Fibroblast of villous mesenchyme (primary cell): ENCODE measurements at regions not wholly inside any gene's neighbourhood (a gene's known extent, or its start where the extent isn't known, plus 50 kb on each side); places are given as distances from the start of the nearest gene placed in this dataset.

Experiments
- DNase-seq: peaks from one replicate; pipeline ENCODE4 v3.0.0-alpha.2; 2010; ENCODE audit warnings: low read depth
- H3K4me3 ChIP-seq: 2 replicates; pipeline ENCODE4 v1.5.1; 2011; ENCODE audit warnings: low read depth, mild to moderate bottlenecking, low read length
- TF ChIP-seq, protein P1 (sequence below): IDR thresholded peaks from 2 replicates; pipeline ENCODE4 v1.5.1; 2012; ENCODE audit warnings: low read depth, mild to moderate bottlenecking, low read length; ENCODE audit not compliant: insufficient read depth

DNA sequence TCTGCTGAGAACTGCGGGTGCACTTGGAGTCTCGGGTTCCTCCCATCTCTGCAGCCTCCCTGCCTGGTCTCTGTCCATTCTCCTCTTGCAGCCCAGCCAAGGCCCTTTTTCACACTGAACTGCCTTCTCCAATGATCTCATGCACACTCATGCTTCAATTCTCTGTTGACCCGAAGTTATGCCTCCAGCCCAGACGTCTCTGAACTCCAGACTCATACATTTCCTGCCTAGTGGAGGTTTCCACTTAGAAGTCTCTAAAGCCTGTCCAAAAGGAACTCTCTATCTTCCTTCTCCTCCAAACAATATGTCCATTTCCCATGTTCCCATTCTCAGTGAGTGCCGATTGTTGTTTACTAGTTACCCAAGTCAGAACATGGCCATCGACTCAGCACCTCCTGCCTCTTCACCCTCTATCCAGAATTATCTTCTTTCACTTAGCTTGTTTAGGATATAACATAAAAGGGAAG, 155.2 kb downstream of the IRS1 start:
- DNase-seq = peak; percentile 79
- TF ChIP-seq, protein P1, sequence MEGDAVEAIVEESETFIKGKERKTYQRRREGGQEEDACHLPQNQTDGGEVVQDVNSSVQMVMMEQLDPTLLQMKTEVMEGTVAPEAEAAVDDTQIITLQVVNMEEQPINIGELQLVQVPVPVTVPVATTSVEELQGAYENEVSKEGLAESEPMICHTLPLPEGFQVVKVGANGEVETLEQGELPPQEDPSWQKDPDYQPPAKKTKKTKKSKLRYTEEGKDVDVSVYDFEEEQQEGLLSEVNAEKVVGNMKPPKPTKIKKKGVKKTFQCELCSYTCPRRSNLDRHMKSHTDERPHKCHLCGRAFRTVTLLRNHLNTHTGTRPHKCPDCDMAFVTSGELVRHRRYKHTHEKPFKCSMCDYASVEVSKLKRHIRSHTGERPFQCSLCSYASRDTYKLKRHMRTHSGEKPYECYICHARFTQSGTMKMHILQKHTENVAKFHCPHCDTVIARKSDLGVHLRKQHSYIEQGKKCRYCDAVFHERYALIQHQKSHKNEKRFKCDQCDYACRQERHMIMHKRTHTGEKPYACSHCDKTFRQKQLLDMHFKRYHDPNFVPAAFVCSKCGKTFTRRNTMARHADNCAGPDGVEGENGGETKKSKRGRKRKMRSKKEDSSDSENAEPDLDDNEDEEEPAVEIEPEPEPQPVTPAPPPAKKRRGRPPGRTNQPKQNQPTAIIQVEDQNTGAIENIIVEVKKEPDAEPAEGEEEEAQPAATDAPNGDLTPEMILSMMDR = no peak
- H3K4me3 ChIP-seq = no peak overlapping the region

DNA sequence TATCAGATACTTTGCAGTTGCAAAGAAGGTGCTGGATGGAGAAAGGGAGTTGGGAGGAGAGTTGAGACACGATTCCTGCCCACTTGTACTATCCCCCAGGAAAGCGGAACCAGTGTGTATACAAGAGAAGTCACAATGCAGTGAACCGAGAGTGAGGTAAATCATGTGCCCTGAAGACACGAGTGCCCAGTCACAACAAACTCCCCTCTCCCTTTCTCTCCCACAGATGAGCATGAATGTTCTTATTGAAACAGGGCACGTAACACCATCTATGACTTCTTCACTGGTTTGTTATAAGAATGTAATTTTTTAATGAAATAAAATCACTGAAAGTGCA, 155.7 kb downstream of the IRS1 start:
- DNase-seq = no peak
- TF ChIP-seq, protein P1 = no peak
- H3K4me3 ChIP-seq = no peak overlapping the region

DNA sequence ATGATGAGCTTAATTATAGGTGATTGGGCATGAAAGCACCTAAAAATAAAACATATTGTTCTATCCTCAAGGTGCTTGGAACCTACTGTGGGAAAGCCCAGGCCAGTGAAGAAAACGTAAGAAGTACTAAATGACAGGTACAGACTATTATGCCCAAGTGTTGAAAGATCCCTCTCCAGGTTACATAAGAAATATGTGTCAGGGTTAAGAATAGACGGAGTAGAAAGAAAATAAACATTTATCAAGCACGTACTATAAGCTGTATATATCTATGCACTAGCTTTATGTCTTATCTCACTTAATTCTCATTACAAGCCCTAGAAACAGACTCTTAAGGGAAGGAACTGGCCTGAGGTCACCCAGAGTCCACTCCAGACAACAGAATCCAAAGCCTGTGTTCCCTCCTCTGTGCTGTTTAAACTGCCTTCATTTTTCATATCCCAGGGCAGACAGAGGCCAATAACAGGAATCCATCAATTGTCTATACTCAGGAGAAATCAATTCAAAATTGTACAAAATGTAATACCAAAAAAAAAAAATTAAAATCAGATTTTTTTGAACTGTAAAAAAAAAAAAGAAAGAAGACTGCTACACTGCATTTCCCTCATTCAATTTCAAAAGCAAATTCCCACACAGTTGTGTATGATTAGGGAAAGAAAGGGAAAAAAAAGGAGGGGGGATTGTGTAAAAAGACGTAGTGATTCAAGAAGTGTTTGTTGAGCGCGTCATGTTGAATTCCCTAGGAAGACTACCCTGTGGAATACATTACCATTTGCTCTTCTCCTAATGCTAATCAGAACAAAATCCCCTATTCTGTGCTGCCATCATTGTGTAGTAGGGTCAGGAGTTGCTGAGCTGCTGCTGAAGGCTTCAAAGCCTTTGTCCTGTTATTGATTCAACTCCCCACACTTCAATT, 156.3 kb downstream of the IRS1 start:
- TF ChIP-seq, protein P1 = no peak
- H3K4me3 ChIP-seq = no peak overlapping the region
- DNase-seq = no peak

DNA sequence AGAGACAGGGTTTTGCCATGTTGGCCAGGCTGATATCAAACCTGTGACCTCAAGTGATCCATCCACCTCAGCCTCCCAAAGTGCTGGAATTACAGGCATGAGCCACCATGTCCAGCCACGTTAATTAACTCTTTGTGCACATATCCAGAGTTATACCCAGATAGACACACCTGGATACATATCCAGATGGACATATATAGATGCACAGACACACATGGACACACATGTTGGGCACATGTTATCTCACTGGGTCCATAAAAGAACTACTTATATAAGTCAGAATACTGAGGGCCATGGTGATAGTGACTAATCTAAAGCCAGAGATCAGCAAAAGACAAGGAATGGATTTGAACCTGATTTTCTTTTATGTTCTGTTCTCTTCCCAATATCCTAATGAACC, 158.6 kb downstream of the IRS1 start:
- no peak for DNase-seq
- TF ChIP-seq, protein P1 = no peak
- H3K4me3 ChIP-seq = no peak overlapping the region

DNA sequence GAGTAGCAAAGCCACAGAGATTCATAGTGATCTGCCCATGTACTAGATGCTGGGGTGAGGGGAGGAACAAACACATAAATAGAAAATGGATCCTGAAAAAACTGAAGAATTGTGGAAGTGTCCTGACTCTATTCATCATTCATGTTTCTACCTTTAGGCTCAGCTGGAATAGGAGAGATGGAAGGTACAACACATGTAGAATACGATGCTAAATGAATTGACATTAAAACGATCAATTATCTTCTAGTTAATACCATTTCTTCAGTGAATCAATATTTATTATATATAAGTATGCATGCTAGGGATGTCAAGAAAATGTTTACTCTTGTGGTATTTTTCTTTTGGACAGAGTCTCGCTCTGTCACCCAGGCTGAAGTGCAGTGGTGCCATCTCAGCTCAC, 159.1 kb downstream of the IRS1 start:
- no peak for DNase-seq
- TF ChIP-seq, protein P1 = no peak
- H3K4me3 ChIP-seq = no peak overlapping the region

DNA sequence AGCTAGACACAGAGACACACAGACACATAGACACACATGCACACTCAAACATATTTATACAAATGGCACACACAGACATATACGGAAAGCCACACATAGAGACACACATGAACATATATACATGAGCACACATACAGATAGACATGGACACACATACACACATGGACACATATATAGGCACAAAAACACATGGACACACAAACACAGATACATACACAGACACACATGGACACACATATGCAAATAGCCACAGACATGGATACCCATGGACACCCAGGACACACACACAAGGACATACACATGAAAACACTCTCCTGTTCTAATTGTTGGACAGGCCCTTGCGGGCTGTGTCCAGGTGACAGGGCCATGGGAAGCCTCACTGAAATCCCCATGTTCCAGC, 160.1 kb downstream of the IRS1 start:
- DNase-seq = no peak
- no peak overlapping the region for H3K4me3 ChIP-seq
- TF ChIP-seq, protein P1 = no peak
